Neural cell (in vitro differentiated cells): ENCODE measurements at regions not wholly inside any gene's neighbourhood (a gene's known extent, or its start where the extent isn't known, plus 50 kb on each side); places are given as distances from the start of the nearest gene placed in this dataset.
"Not testable (repeated sequence)": the region's sequence is repeated elsewhere in the genome, so short reads cannot be mapped to it uniquely, and the experiment has no call there.

Source experiments
- H2AFZ ChIP-seq: fragments of 200-600, 300-800 bp; sonication (generic), shearing (Covaris generic); 2 replicates; pipeline ENCODE4 v1.6.0; 2014; ENCODE audit warnings: low read depth, mild to moderate bottlenecking, antibody characterized with exemption, low read length, moderate library complexity
- H3F3A ChIP-seq: fragments of 200-600 bp; shearing (Covaris generic); 2 replicates; pipeline ENCODE4 v1.6.1; 2016; ENCODE audit warnings: mild to moderate bottlenecking, moderate library complexity, mixed read lengths, antibody characterized with exemption, low read length; ENCODE audit not compliant: insufficient read depth, poor library complexity, severe bottlenecking
- H3K27ac ChIP-seq: fragments of 200-600, 300-800 bp; sonication (generic), shearing (Covaris generic); 2 replicates; pipeline ENCODE4 v1.5.1; 2014; ENCODE audit warnings: mild to moderate bottlenecking, low read length, moderate library complexity
- H3K27me3 ChIP-seq: fragments of 300-800, 200-600 bp; sonication (generic), shearing (Covaris generic); 2 replicates; pipeline ENCODE4 v1.6.0; 2014; ENCODE audit warnings: mild to moderate bottlenecking, low read depth, low read length, moderate library complexity; ENCODE audit not compliant: insufficient read depth
- H3K36me3 ChIP-seq: fragments of 300-800, 200-600 bp; sonication (generic), shearing (Covaris generic); 2 replicates; pipeline ENCODE4 v1.5.1; 2014; ENCODE audit warnings: mild to moderate bottlenecking, antibody characterized with exemption, low read length, moderate library complexity; ENCODE audit not compliant: insufficient read depth
- H3K4me2 ChIP-seq: fragments of 300-800, 200-600 bp; sonication (generic), shearing (Covaris generic); 2 replicates; pipeline ENCODE4 v1.6.0; 2014; ENCODE audit warnings: mild to moderate bottlenecking, low read length
- H3K4me3 ChIP-seq: fragments of 300-800, 200-600 bp; sonication (generic), shearing (Covaris generic); 2 replicates; pipeline ENCODE4 v1.5.1; 2014; ENCODE audit warnings: mild to moderate bottlenecking, low read length, moderate library complexity
- H3K79me2 ChIP-seq: fragments of 200-600 bp; shearing (Covaris generic); replicated peaks from 2 replicates; pipeline ENCODE4 v1.6.0; 2014; ENCODE audit warnings: mild to moderate bottlenecking, low read length, moderate library complexity; ENCODE audit not compliant: insufficient read depth
- H3K9ac ChIP-seq: fragments of 300-800, 200-600 bp; sonication (generic), shearing (Covaris generic); 2 replicates; pipeline ENCODE4 v1.6.1; 2016; ENCODE audit warnings: mild to moderate bottlenecking, low read length, mixed read lengths
- H3K9me2 ChIP-seq: fragments of 200-600 bp; shearing (Covaris generic); 2 replicates; pipeline ENCODE4 v1.6.1; 2016; ENCODE audit warnings: mild to moderate bottlenecking, low read length, mixed read lengths; ENCODE audit not compliant: insufficient read depth
- H3K9me3 ChIP-seq: fragments of 200-600, 300-800 bp; sonication (generic), shearing (Covaris generic); 2 replicates; pipeline ENCODE4 v1.6.1; 2016; ENCODE audit warnings: mild to moderate bottlenecking, mixed run types, low read length, moderate library complexity, mixed read lengths
- H4K20me1 ChIP-seq: fragments of 200-600 bp; shearing (Covaris generic); 2 replicates; pipeline ENCODE4 v1.6.1; 2016; ENCODE audit warnings: mild to moderate bottlenecking, mixed run types; ENCODE audit not compliant: insufficient read depth
- EP300 ChIP-seq: fragments of 450-650 bp; conservative IDR thresholded peaks from 2 replicates; pipeline ENCODE4 v1.6.1; 2014; ENCODE audit warnings: antibody characterized with exemption, mild to moderate bottlenecking, moderate library complexity; ENCODE audit not compliant: poor library complexity, severe bottlenecking
- EZH2 ChIP-seq: fragments of 200-600, 300-800 bp; shearing (Covaris generic), sonication (generic); IDR thresholded peaks from 2 replicates; pipeline ENCODE4 v1.6.1; 2014; ENCODE audit warnings: antibody characterized with exemption, low read length, borderline replicate concordance, mild to moderate bottlenecking; ENCODE audit not compliant: insufficient read depth, poor library complexity, severe bottlenecking
- MXI1 ChIP-seq: fragments of 450-650 bp; conservative IDR thresholded peaks from 2 replicates; pipeline ENCODE4 v1.6.1; 2014; ENCODE audit warnings: antibody characterized with exemption, mild to moderate bottlenecking; ENCODE audit not compliant: poor library complexity, severe bottlenecking
- POLR2AphosphoS5 ChIP-seq: IDR thresholded peaks from 2 replicates; pipeline ENCODE4 v1.6.1; 2012
- RAD21 ChIP-seq: fragments of 450-650 bp; conservative IDR thresholded peaks from 2 replicates; pipeline ENCODE4 v1.6.1; 2014; ENCODE audit warnings: antibody characterized with exemption, mild to moderate bottlenecking, moderate library complexity
- SMC3 ChIP-seq: fragments of 450-650 bp; conservative IDR thresholded peaks from 2 replicates; pipeline ENCODE4 v1.6.1; 2014; ENCODE audit warnings: antibody characterized with exemption, mild to moderate bottlenecking, moderate library complexity; ENCODE audit not compliant: poor library complexity
- TAF1 ChIP-seq: IDR thresholded peaks from 2 replicates; pipeline ENCODE4 v1.6.1; 2012; ENCODE audit warnings: low read depth
- TF ChIP-seq, protein P1 (sequence below): IDR thresholded peaks from 2 replicates; pipeline ENCODE4 v1.6.1; 2012; ENCODE audit warnings: borderline replicate concordance
- TF ChIP-seq, protein P2 (sequence below): fragments of 450-650 bp; IDR thresholded peaks from 2 replicates; pipeline ENCODE4 v1.5.1; 2014; ENCODE audit warnings: antibody characterized with exemption, mild to moderate bottlenecking, moderate library complexity; ENCODE audit not compliant: poor library complexity, severe bottlenecking

DNA sequence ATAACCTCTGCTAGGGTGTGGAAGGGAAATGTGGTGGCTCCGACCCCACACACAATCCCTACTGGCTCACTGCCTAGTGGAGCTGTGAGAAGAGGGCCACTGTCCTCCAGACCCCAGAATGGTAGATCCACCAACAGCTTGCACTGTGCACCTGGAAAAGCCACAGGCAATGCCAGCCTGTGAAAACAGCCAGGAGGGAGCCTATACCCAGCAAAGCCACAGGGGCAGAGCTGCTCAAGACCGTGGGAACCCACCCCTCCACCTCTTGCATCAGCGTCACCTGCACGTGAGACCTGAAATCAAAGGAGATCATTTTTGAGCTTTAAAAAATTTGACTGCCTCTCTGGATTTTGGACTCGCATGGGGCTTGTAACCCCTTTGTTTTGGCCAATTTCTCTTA is 249.0 kb upstream of the CDH2 start:
- Histone ChIP-seq H3K9ac (no peak overlapping the region), H3K9me3 (no peaks in the 10 kb centered on the region), H3K36me3 (no peaks in the 10 kb centered on the region), H3K79me2 (no peaks in the 10 kb centered on the region), H3F3A (no peaks in the 10 kb centered on the region), H3K27ac (no peak overlapping the region), H3K27me3 (no peaks in the 10 kb centered on the region), H3K9me2 (no peaks in the 10 kb centered on the region), H2AFZ (no peak overlapping the region), H4K20me1 (no peaks in the 10 kb centered on the region), H3K4me3 (no peak overlapping the region), H3K4me2 (no peak overlapping the region)
- TF ChIP-seq EP300: no peak
- no peak for TF ChIP-seq SMC3
- TF ChIP-seq MXI1: no peak
- TF ChIP-seq EZH2: no peak
- TF ChIP-seq POLR2AphosphoS5: no peak
- no peak for TF ChIP-seq TAF1

DNA sequence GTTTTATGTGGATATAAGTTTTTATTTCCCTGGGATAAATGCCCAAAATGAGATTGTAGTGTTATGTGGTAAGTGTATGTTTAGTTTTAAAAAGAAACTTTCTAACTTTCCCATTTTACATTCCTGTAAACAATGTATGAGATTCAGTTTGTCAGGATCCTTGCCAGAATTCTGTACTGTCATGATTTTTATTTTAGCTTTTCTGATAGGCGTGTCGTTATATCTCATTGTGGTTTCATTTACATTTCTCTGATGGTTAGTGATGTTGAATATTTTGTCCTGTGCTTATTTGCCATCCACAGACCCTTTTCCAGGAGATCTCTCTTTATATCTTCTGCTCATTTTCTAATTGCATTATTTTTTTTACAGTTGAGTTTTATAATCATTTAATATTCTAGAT is 245.6 kb upstream of the CDH2 start:
- Histone ChIP-seq H3K9me2 (no peaks in the 10 kb centered on the region), H4K20me1 (no peaks in the 10 kb centered on the region), H2AFZ (no peak overlapping the region), H3K79me2 (no peaks in the 10 kb centered on the region), H3K4me2 (no peak overlapping the region), H3K27ac (no peak overlapping the region), H3K9ac (no peak overlapping the region), H3K9me3 (no peaks in the 10 kb centered on the region), H3K4me3 (no peak overlapping the region), H3K36me3 (no peaks in the 10 kb centered on the region), H3K27me3 (no peaks in the 10 kb centered on the region), H3F3A (no peaks in the 10 kb centered on the region)
- TF ChIP-seq, protein P1, sequence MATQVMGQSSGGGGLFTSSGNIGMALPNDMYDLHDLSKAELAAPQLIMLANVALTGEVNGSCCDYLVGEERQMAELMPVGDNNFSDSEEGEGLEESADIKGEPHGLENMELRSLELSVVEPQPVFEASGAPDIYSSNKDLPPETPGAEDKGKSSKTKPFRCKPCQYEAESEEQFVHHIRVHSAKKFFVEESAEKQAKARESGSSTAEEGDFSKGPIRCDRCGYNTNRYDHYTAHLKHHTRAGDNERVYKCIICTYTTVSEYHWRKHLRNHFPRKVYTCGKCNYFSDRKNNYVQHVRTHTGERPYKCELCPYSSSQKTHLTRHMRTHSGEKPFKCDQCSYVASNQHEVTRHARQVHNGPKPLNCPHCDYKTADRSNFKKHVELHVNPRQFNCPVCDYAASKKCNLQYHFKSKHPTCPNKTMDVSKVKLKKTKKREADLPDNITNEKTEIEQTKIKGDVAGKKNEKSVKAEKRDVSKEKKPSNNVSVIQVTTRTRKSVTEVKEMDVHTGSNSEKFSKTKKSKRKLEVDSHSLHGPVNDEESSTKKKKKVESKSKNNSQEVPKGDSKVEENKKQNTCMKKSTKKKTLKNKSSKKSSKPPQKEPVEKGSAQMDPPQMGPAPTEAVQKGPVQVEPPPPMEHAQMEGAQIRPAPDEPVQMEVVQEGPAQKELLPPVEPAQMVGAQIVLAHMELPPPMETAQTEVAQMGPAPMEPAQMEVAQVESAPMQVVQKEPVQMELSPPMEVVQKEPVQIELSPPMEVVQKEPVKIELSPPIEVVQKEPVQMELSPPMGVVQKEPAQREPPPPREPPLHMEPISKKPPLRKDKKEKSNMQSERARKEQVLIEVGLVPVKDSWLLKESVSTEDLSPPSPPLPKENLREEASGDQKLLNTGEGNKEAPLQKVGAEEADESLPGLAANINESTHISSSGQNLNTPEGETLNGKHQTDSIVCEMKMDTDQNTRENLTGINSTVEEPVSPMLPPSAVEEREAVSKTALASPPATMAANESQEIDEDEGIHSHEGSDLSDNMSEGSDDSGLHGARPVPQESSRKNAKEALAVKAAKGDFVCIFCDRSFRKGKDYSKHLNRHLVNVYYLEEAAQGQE: no peak
- no peak for TF ChIP-seq EP300
- no peak for TF ChIP-seq MXI1
- no peak for TF ChIP-seq POLR2AphosphoS5
- no peak for TF ChIP-seq SMC3
- no peak for TF ChIP-seq EZH2
- no peak for TF ChIP-seq TAF1
- no peak for TF ChIP-seq RAD21
- TF ChIP-seq, protein P2, sequence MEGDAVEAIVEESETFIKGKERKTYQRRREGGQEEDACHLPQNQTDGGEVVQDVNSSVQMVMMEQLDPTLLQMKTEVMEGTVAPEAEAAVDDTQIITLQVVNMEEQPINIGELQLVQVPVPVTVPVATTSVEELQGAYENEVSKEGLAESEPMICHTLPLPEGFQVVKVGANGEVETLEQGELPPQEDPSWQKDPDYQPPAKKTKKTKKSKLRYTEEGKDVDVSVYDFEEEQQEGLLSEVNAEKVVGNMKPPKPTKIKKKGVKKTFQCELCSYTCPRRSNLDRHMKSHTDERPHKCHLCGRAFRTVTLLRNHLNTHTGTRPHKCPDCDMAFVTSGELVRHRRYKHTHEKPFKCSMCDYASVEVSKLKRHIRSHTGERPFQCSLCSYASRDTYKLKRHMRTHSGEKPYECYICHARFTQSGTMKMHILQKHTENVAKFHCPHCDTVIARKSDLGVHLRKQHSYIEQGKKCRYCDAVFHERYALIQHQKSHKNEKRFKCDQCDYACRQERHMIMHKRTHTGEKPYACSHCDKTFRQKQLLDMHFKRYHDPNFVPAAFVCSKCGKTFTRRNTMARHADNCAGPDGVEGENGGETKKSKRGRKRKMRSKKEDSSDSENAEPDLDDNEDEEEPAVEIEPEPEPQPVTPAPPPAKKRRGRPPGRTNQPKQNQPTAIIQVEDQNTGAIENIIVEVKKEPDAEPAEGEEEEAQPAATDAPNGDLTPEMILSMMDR: no peak

DNA sequence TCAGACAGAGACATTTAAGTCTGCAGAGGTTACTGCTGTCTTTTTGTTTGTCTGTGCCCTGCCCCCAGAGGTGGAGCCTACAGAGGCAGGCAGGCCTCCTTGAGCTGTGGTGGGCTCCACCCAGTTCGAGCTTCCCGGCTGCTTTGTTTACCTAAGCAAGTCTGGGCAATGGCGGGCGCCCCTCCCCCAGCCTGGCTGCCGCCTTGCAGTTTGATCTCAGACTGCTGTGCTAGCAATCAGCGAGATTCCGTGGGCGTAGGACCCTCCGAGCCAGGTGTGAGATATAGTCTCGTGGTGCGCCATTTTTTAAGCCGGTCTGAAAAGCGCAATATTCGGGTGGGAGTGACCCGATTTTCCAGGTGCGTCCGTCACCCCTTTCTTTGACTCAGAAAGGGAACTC is 245.0 kb upstream of the CDH2 start:
- H3F3A ChIP-seq, H3K9ac ChIP-seq: not testable (repeated sequence)

More for the DNA sequence above, 245.0 kb upstream of the CDH2 start:
- H3K9me3 ChIP-seq, H3K9me2 ChIP-seq, H4K20me1 ChIP-seq, H3K79me2 ChIP-seq, H3K36me3 ChIP-seq, H3K4me2 ChIP-seq, H3K4me3 ChIP-seq, H2AFZ ChIP-seq, H3K27me3 ChIP-seq, H3K27ac ChIP-seq: not testable (repeated sequence)
